SU-DHL-6 (cell line): ENCODE measurements at regions not wholly inside any gene's neighbourhood (a gene's known extent, or its start where the extent isn't known, plus 50 kb on each side); places are given as distances from the start of the nearest gene placed in this dataset.

Source experiments
- CTCF ChIP-seq: fragments of 200-600 bp; sonication (generic); IDR thresholded peaks from one replicate; pipeline ENCODE4 v1.5.1; 2017; ENCODE audit warnings: antibody characterized with exemption, mild to moderate bottlenecking, low read length, moderate library complexity; ENCODE audit not compliant: insufficient read depth, poor library complexity, severe bottlenecking
- EZH2phosphoT487 ChIP-seq: fragments of 200-600 bp; sonication (generic), shearing (Covaris generic); conservative IDR thresholded peaks from 2 replicates; pipeline ENCODE4 v1.6.1; 2018; ENCODE audit warnings: mild to moderate bottlenecking, antibody characterized with exemption, low read length, moderate library complexity, mixed read lengths

GRCh38 chr1:99520121-99520520 is 125.8 kb upstream of the PALMD start:
- no peak for TF ChIP-seq CTCF
- TF ChIP-seq EZH2phosphoT487: no peak
